PC-9 (cell line): ENCODE measurements at regions not wholly inside any gene's neighbourhood (a gene's known extent, or its start where the extent isn't known, plus 50 kb on each side); places are given as distances from the start of the nearest gene placed in this dataset.

ENCODE experiments used
- EZH2 ChIP-seq: fragments of 200-600 bp; sonication (generic); IDR thresholded peaks from 2 replicates; pipeline ENCODE4 v1.8.0; 2017; ENCODE audit warnings: antibody characterized with exemption, low read depth
- TF ChIP-seq, protein P1 (sequence below): fragments of 200-600 bp; sonication (generic); conservative IDR thresholded peaks from 2 replicates; pipeline ENCODE4 v1.6.1; 2017; ENCODE audit warnings: mixed run types, antibody characterized with exemption, mild to moderate bottlenecking, moderate library complexity

DNA sequence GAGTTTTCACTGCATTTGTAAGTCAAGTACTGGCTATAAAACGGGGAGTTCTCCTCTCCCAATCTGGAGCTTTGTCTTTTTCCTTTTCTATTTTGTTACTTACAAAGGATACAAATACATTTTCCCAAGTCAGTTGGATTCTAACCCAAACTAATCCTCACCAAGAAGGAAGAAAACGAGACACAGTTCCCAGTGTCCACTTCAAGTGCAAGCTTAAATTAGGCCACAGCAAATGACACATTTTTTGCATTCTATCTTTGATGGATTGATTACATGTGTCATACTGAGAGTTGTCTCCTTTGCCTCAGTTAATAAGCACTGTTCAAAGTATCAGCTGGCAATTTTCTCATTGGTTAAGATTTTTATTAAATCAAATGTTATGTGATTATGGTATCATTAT lies 296.7 kb upstream of the ANO5 start:
- TF ChIP-seq, protein P1, sequence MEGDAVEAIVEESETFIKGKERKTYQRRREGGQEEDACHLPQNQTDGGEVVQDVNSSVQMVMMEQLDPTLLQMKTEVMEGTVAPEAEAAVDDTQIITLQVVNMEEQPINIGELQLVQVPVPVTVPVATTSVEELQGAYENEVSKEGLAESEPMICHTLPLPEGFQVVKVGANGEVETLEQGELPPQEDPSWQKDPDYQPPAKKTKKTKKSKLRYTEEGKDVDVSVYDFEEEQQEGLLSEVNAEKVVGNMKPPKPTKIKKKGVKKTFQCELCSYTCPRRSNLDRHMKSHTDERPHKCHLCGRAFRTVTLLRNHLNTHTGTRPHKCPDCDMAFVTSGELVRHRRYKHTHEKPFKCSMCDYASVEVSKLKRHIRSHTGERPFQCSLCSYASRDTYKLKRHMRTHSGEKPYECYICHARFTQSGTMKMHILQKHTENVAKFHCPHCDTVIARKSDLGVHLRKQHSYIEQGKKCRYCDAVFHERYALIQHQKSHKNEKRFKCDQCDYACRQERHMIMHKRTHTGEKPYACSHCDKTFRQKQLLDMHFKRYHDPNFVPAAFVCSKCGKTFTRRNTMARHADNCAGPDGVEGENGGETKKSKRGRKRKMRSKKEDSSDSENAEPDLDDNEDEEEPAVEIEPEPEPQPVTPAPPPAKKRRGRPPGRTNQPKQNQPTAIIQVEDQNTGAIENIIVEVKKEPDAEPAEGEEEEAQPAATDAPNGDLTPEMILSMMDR = no peak
- TF ChIP-seq EZH2 = no peak
